NCI-H146 (cell line): ENCODE measurements at regions not wholly inside any gene's neighbourhood (a gene's known extent, or its start where the extent isn't known, plus 50 kb on each side); places are given as distances from the start of the nearest gene placed in this dataset.
"Not testable (repeated sequence)": the region's sequence is repeated elsewhere in the genome, so short reads cannot be mapped to it uniquely, and the experiment has no call there.

ENCODE experiments used
- DNase-seq: peaks from one replicate; lab custom pipeline; 2025; lab: John Stamatoyannopoulos, UW

DNA sequence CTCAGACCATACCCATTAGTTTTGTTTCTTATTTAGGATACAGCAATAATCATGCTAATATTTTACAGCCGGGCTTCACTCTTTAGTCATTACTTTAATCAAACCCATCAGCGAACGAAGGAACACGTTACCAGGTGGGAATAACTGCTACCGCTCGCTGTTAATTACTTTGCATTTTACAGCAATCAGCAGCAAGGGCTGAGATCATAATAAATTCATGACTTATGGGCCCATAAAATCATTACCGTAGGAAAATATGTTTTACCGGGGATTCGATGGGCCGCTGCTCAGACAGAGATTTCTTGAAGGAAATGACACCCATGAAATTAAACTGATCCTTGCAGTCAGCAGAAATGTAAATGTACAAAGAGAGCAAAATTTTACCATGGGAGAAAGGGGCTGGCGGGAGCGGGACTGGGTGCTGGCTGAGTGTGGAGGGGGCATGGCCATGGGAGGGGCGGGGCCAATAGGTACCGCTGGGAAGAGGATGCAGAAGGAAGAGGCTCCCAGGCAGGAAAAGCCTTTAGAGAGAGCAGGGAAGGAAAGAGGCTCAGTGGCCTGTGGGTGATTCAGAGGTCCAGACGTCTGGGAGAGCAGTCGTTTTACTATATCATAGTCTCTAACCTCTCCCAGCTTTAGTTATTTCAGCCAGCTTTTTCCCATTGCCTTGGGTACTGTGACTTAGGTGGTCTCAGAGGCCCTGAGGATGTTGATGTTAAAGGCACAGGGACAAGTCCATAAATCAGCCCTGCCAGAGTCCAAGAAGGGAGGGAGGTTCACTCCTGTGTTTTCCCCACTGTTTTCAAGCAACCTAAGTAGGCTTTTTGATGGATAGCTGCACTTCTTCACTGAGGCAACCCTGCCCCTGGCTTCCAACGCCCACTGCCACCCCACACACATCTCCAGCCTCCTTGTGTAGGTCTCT lies 258.9 kb downstream of the SEC16B start:
- DNase-seq: no peak

DNA sequence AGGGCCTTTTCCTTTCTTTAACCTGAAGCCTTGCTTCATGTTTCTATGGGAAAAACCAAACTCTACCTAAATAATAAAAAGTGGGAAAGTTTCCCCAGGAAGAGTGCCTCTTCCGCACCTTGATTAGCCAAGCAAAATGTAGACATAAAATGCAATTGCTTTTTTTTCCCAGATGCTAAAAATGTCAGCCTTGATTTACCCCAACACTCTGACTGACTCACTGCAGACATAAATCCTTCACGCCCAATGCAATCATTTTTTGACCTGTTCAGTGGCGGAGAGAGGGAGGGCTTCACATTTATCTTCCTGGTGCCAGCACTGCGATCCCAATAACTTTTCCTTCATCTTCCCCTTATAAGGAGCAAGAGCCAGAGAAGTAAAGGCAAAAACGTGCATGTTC lies 261.5 kb downstream of the SEC16B start:
- no peak for DNase-seq

DNA sequence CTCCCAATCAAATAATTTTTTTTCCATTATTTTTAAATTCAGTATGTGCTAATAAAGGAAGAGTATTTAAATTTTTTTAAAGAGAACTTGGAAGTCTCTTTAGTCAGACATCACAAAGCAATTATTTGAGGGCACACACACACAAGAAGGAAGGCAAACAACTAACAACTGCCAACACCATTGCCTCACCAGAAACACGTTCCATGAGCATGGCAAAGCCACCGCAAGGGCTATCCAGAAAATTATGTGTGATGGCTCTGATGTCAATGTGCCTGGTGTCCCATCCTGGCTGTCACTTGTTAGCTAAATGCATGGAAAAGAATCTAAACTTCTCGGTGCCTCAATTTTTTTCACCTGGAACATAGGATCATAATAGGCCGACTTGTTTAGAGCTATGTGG lies 262.9 kb downstream of the SEC16B start:
- no peak for DNase-seq

DNA sequence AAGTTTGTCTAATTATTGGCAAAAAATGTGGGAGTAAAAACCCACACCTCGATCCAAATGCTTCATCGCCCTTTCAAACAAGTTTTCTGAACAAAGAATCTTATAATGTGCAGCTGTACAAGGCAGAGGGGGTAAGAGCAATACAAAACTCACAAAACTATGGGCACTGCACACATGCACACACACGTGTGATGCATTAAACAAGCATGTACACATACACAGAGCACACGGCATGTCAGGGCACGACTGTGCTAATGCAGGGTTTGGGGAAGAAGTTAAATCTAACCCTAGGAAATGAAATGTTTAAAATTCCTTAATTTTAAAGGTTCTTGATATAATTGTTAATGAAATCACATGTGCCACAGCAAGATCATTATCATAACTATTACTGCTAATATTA lies 264.0 kb downstream of the SEC16B start:
- no peak for DNase-seq

DNA sequence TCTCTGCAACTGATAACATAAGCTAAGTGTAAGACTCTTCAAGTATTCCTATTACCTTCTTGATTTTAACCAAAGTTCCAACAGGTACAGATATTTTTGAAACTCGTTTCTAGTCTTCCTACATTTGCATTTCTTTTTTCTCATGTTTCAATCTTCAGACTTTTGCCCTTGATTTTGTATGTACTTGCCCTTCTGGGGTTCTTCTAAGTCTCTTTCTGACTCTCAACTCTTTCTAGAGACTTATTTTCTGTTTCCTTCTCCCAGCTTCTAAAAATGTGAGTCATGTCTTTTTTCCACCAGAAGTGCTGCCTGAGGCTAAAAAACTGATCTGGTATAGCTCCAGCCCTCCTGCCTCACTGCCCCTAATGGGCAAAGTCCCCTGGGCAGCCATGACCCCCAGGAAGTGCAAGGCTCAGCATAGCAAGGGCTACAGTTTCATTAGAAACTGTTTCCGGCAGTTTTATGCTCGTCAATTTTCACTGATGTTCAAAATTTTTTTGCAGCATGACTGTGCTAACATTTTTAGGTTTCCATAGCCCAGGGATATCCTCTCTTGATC lies 265.9 kb downstream of the SEC16B start:
- no peak for DNase-seq

DNA sequence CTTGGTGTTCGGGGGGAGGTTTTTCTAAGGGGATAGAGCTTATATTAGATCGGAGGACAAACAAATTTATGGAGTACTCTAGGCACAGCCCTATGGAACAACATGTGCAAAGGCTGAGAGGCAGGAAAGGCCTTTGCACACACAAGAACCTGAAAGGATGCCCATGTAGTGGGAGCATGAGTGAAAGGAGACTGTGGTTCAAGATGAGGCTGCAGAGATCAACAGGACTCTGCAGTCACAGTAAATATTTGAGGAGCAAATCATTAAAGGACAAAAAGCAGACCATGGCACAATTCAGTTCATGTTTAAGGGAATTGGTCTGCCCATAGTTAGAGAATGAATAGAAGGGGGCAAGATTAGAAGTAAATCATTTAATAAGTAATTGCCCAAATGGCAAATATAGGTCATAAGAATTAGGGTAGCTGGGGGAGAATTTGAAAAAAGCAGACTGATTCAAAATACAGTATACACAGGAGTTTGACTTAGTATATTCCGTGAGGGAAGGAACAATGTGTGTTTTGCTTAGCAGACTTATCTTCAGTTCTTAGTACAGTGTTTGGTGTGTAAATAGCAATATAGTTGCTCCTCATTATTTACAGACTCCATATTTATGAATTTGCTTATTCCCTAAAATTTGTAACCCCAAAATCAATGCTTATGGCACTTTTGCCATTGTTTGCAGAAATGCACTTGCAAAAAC lies 268.1 kb downstream of the SEC16B start:
- DNase-seq: no peak

DNA sequence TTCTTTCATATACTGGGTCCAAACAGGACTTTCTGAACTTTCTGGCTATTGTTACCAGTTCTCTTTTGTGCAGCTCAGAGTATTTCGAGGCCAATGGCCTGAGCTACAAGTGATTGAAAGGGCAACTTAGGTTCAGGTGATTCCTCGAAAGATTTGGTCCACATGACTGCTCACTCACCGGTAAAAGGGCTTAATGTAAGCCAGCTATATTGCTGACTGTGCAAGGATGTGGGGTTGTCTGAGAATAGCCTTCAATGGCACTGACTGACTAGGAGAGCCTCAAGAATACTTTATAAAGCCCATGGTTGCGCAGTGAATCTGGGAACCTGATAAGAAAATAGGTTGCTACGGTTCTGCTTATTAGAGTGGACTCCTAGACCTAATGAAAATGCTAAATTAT lies 269.0 kb downstream of the SEC16B start:
- DNase-seq: no peak

DNA sequence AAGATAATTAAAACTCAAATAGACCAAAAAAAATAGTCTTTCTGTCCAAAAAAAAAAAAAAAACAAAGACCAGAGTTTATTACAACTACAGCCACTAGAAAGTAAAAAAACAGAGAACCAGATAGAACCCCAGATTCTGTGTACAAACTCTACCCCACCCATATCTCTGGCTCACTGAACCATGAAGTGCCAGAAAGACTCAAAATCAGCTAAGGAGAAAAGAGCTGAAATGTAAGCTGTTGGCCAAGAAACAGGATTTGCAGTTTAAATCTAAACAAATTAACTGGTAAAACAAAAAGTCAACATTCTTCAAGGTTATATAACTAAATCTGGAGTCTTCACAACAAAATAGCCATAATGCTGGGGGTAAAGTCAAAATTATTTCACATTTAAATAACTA lies 278.9 kb downstream of the SEC16B start:
- DNase-seq: no peak

DNA sequence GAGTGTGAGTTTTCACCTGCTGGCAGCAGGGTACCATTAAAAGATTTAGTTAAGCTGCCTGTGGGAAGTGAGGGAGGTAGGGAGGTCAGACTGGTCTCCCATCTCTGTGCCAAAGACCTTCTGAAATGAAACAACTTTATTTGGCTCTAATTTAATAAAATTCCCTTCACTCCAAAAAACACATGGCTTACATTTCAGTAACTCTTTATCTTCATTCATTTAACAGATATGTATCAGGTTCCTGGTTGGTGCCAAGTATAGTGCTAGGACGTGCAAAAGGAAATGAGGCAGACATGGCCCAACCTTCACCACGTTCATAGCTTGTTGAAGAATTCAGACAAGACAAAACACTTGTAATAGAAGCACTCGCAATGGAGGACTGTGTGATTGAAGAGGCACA lies 282.3 kb downstream of the SEC16B start:
- DNase-seq: no peak

DNA sequence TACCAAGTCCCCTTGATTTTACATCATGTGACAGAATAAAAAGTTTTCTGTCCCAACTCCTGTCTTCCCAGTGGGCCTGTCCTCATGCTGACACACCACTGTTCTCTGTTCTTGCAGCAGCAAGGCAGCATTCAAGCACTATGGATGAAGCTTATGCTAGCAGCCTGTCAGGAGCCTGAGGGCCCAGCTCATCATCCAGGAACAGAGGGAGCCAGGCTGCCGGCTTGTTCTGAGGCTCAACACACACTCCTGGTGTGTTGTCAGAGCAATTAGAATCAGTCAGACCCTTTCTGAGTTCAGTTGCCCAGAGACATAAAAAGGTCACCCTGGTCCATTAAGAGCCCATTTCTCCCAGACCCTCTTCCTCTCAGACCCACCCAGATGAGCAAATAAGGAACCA lies 282.9 kb downstream of the SEC16B start:
- DNase-seq: no peak

DNA sequence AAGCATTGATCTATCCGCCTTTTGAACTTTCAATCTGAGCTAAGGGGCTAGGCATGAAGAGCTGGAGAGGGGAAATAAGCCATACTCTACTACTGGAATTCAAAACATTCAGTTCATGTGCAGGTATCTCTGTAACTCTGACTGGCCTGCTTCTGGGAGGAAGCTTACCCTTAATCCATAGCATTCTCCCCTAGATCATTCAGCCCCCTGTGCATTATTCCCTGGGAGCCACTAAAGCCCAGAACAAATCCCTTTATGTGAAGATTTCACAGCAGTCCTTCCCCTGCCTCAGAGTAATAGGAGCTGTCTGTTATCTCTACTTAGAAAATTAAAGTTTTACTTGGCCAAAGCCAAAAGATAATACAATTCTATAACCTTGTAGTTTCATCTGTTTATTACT lies 300.7 kb downstream of the SEC16B start:
- no peak for DNase-seq

DNA sequence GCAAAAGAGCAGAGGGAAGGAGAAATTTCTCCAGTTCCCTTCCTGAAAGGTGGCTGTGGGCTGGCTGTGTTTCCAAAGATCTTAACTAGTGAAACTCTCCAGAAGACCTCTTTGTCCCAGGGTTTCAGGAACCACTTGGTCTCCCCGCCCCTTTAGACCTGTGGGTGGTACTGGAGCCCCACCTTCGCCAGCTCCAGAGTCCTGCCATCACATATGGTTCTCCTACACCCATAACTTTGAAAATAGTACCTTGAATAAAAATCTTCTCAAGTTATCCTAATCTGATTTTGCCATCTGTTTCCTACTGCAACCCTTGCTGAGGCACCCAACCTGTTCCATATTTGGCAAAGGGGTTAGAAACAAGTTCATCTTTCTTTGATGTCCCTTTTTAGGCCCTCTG lies 303.9 kb downstream of the SEC16B start:
- DNase-seq: no peak

DNA sequence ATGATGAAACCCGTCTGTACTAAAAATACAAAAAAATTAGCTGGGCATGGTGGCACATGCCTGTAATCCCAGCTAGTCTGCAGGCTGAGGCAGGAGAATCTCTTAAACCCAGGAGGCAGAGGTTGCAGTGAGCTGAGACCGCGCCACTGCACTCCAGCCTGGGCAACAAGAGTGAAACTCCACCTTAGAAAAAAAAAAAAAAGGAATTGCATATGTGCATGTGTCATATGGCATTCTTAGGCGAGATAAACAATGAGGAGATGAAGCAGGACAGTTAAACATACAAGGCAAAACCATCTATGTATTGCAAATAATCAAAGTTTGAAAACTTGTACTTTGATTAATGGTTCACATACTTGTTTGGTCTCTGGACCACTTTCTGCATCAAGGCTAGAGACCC lies 305.1 kb downstream of the SEC16B start:
- not testable (repeated sequence) for DNase-seq

DNA sequence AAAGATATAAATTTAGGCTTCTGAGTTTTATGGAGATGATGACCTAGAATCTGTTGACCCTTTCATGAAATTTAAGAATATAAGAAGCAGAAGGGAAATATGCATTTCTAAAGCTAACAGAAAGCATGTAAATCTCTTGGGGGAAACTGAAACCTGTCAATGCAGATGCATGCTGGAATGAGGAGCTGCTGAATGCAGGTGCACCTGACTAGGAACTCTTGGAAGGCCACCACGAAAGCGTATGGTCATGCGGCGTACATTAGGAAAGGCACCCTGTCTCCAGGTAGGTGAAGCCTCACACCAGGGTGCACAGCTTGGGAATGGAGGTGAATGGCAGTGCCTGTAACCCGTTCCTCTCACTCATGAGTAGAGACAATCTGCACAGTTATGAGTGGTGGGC lies 309.7 kb downstream of the SEC16B start:
- DNase-seq: no peak

DNA sequence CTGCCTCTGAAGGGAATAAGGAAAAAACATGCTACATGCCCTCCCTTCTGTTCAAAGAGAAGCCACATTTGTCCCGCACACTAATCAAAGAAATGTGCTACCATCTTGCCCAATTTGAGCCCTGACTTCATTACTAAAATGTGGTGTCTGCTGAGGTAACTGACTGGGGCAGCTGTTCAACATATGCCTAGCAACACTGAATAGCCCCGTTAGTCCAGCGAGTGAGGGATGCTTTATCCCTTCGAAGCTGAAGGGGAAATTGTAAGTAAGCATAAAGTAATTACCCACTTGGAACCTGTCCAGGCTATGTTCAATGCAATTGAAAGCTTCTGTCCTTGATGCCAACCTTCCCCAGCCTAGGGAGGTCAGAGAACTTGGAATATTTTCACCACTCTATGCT lies 310.6 kb downstream of the SEC16B start:
- DNase-seq: no peak

DNA sequence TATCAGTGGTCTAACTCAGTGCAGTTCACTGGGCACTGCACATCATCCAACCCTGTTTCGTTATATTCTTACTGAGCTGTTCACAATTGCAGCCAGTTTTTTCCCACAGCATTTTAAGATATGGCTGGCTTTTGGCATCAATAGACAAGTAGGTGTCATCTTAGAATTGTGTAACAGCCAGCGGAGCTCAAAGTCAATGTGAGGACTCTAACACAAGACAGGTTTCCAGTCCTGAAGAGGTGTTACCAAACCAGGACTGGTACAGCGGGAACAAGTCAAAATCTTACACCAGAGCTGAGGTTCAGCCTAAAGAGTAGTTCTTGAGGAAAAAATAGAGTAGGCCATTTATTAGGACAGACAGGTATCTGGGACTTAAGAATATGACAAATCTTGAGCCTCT lies 313.3 kb downstream of the SEC16B start:
- no peak for DNase-seq

DNA sequence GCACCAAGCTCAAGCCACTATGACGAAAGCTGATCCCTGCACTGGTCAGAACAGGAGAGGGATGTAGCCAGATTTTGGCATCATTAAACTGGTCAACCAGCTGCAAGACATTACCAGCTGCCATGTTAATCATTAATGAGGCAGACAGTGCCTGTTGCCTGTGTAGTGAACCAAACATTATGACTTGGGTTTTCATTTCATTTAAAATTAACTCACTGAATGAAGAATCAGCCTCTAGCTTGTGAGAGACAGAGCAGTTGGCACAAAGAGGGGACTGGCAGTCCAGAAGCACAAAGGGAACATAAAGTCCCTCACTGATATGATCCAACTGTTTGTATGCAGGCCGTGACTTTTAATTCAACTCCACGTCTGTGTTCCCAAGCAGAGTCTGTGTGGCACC lies 318.9 kb downstream of the SEC16B start:
- DNase-seq: no peak

DNA sequence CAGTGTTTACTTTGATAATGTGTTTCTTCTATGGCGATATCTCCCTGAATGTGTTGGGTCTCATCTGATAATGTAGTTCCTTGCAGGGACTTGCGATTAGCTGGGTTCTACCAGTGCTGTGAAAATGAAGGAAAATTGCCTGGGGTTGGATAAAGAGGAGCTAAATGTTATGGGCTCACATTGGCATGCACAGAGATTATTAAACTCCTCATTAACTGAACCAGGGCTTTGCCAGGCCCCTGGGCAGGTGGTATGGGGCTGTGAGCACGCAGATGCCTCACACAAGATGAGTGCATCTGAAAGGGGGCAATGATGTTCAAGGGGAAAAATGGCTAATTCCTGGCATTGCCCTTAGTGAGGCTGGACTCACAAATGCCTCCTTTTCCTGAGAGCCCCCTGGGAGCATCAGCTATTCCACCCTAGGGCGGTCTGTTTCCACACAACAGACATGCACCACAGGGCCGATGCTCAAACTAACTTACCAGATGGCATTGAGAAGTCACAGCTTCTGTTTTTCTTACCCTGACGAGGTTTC lies 321.1 kb downstream of the SEC16B start:
- DNase-seq: no peak

DNA sequence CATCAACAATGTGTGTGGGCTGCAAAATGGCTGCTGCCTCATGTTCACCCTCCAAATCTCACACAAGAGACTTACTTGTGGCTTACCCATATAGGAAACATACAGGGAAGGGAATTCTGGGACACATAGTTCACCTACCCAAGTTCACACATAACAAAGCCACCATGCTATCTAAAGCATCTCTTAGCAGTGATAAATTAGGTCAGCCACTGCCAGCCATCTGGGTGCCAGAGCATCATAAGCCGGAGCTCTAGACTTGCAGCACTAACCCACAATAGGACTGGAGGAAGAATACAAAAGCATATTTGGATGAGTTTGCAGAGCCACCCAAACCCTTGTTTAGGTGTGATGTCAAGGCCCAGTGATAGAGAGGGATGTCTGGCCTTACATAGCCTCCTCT lies 321.7 kb downstream of the SEC16B start:
- DNase-seq: no peak

DNA sequence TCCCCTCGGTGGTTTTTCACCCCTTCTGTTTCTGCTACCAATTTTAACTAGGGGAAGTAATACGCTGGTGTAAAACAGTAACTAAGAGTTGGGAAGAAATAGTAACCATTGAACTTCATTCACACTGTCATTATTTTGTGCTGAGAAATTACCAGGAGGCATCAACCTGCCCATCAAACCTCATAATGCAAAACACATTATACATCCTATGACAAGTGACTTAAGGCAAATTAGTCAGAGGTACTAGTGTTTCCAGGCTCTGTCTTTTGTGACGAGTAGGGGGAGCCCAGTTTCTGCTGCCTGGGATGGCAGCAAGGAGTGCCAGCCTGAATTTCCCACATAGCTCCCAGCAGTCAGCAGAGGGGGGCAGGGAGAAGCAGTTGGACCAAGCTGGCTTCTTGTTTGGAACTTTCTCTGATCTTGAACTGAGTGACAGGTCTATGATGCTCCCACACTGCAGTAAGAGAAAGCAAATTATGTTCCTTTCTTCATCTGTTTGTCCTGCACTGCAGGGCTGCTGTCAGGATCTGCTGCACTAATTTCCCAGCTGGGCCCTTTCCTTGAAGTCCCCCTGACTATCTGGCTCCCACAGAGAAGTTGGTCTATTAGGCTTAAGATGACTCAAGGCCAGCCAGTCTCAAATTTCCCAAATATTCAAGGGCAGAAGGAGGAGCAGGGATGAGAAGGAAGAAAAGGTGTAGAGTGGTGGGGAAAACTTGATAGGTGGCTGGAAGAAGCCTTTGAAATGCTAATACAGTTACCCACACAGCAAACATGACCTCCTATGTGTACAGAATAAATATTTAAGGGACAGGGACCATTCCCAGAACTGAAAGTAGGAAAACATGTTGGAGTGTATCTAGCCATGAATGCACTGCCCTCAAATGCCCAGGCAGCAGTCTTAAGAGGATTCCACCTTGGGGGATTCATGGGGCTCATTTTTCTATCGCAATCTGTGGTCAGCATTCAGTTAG lies 322.8 kb downstream of the SEC16B start:
- DNase-seq: no peak

DNA sequence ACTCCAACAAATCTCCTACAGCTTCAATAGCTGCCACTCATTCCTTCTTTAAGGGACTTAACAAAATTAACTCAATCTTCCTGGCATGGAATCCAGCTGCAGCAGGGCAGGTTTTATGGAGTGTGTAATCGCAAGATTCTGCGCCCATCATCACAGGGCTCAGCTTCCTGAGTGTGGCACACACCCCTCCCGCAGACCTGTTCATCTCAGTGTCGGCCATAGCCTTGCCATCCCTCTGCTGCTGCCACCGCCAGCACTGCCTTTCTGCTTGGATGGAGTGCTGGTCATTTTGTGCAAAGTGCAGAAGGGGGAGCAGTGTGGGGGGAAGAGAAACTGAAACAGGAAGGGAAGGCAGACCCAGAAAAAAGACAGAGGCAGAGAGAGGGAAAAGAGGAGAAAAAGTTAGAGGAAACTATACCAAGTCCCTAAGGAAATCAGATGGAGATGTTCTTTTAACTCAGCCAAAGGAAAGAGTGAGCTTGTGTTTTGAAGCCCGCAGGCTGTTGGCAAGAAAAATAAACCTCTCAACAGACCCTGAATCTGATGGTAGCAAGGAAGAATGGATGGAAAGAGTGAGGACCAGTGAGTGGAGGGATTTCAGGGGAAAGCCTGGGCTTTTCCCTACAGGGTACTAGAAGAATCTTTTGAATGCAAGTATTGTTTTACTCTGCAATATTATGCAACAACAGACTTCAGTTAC lies 324.2 kb downstream of the SEC16B start:
- no peak for DNase-seq
